K562 (cell line): ENCODE measurements at regions not wholly inside any gene's neighbourhood (a gene's known extent, or its start where the extent isn't known, plus 50 kb on each side); places are given as distances from the start of the nearest gene placed in this dataset.

Source experiments
- ATAC-seq: fragments of 200-7000 bp; cut with Tn5 transposase; 3 replicates; pipeline ENCODE4 v1.9.1; 2020; ENCODE audit warnings: moderate library complexity
- BruUV-seq: library from RNA; stranded (reverse); fragments of 400-500 nt; replicated peaks from 2 replicates; lab custom pipeline; 2021; lab: Mats Ljungman, UMichigan
- CTCF ChIA-PET: fragments of 300-600 bp; formaldehyde crosslinking; extraction: SDS; loops from one replicate; lab custom pipeline; 2021; ENCODE audit warnings: low intra/inter-chr PET ratio; lab: Yijun Ruan, JAX
- POLR2A ChIA-PET: fragments of 300-600, 350-650 bp; sonication (Branson Sonifier 250); formaldehyde crosslinking; extraction: SDS; loops from one replicate; lab custom pipeline; 2021; ENCODE audit warnings: antibody characterized with exemption, inconsistent platforms; lab: Yijun Ruan, JAX
- DNase-seq, 4 experiments: peaks; one replicate each; pipeline versions ENCODE4 v3.0.0 to v3.0.0-alpha.2; 2011 to 2018; ENCODE audit warnings: low spot score in 3 of 4, mixed read lengths in 3 of 4; ENCODE audit errors: extremely low read depth in 1 of 4
- FAIRE-seq: peaks from 2 replicates; lab custom pipeline; 2011; peaks lifted over from hg19 to GRCh38; lab: Jason Lieb, UNC
- H2AFZ ChIP-seq: 2 replicates; pipeline ENCODE4 v1.6.0; 2011; ENCODE audit warnings: low read depth, low read length, control low read depth, inconsistent platforms
- H3K27ac ChIP-seq: fragments of 200-600 bp; 3 replicates; pipeline ENCODE4 v1.8.0; 2011; ENCODE audit warnings: low read depth, mild to moderate bottlenecking, control low read depth, inconsistent platforms, low read length, moderate library complexity, mixed read lengths; ENCODE audit errors: extremely low read depth
- H3K27me3 ChIP-seq, 2 experiments: fragments of 300-600 bp in 1 of 2; 2 replicates in 1 of 2; 3 replicates in 1 of 2; pipeline versions ENCODE4 v1.6.0 to v1.8.0; 2011; ENCODE audit warnings: inconsistent platforms in 2 of 2, low read length in 2 of 2, mild to moderate bottlenecking in 1 of 2, mixed read lengths in 1 of 2, moderate library complexity in 1 of 2; ENCODE audit not compliant: control insufficient read depth in 2 of 2, insufficient read depth in 2 of 2
- H3K36me3 ChIP-seq: fragments of 300-600 bp; 3 replicates; pipeline ENCODE4 v1.8.0; 2011; ENCODE audit warnings: mild to moderate bottlenecking, low read length, inconsistent platforms; ENCODE audit not compliant: control insufficient read depth, insufficient read depth
- H3K4me1 ChIP-seq, 2 experiments: fragments of 200-600 bp in 1 of 2; replicated peaks in 1 of 2; 2 replicates in 1 of 2; 3 replicates in 1 of 2; pipeline versions ENCODE4 v1.5.1 to v1.8.0; 2011; ENCODE audit warnings: inconsistent platforms in 2 of 2, low read length in 2 of 2, mild to moderate bottlenecking in 1 of 2, mixed read lengths in 1 of 2, moderate library complexity in 1 of 2; ENCODE audit not compliant: control insufficient read depth in 2 of 2, insufficient read depth in 2 of 2
- H3K4me2 ChIP-seq: 2 replicates; pipeline ENCODE4 v1.6.1; 2011; ENCODE audit warnings: low read length, control low read depth, inconsistent platforms, mixed read lengths; ENCODE audit not compliant: insufficient read depth
- H3K4me3 ChIP-seq: fragments of 200-600 bp; sonication (generic), shearing (Covaris generic); 2 replicates; pipeline ENCODE4 v1.5.1; 2016; ENCODE audit warnings: control low read depth, inconsistent platforms
- H3K79me2 ChIP-seq: fragments of 200-600 bp; 3 replicates; pipeline ENCODE4 v1.8.0; 2011; ENCODE audit warnings: low read length, inconsistent platforms; ENCODE audit not compliant: control insufficient read depth, insufficient read depth
- H3K9ac ChIP-seq, 2 experiments: 2 replicates each; pipeline versions ENCODE4 v1.6.0 to v1.6.1; 2011; ENCODE audit warnings: low read depth in 2 of 2, low read length in 2 of 2, control low read depth in 1 of 2, inconsistent platforms in 1 of 2, mild to moderate bottlenecking in 1 of 2, mixed read lengths in 1 of 2; ENCODE audit not compliant: insufficient read depth in 1 of 2
- H3K9me1 ChIP-seq: one replicate; pipeline ENCODE4 v1.6.0; 2011; ENCODE audit warnings: inconsistent platforms, mild to moderate bottlenecking, low read length, moderate library complexity; ENCODE audit not compliant: control insufficient read depth, insufficient read depth
- H3K9me3 ChIP-seq: replicated peaks from 2 replicates; pipeline ENCODE4 v1.5.1; 2011; ENCODE audit warnings: low read depth, low read length, inconsistent platforms; ENCODE audit not compliant: control insufficient read depth, insufficient read depth
- H4K20me1 ChIP-seq: replicated peaks from 2 replicates; pipeline ENCODE4 v1.6.1; 2011; ENCODE audit warnings: low read length, inconsistent platforms, mixed read lengths; ENCODE audit not compliant: control insufficient read depth, insufficient read depth
- HLTF ChIP-seq: fragments of 450-650 bp; IDR thresholded peaks from 2 replicates; pipeline ENCODE4 v1.6.1; 2016
- NFIC ChIP-seq: fragments of 450-650 bp; IDR thresholded peaks from 2 replicates; pipeline ENCODE4 v1.6.1; 2017; ENCODE audit warnings: mild to moderate bottlenecking, inconsistent platforms
- WGBS: fragments of 100-300 bp; shearing (Covaris generic); methylation state at CpG from one replicate; pipeline ENCODE4 v1.1.6; 2016; ENCODE audit warnings: low coverage, mixed read lengths; ENCODE audit not compliant: insufficient coverage; ENCODE audit errors: missing lambda C conversion rate; 5-methylcytosine and 5-hydroxymethylcytosine counted together
- in situ Hi-C: fragments of 300-500 bp; cut with MboI; formaldehyde crosslinking; loops from 4 replicates; pipeline ENCODE4 v1.15.0; 2018; ENCODE audit warnings: inconsistent platforms, mixed read lengths
- intact Hi-C: fragments of 100-400 bp; cut with micrococcal nuclease; formaldehyde crosslinking; loops from 2 replicates; pipeline ENCODE4 v1.14.2; 2022
- TF ChIP-seq, protein P1 (sequence below): fragments of 250-450 bp; sonication (Bioruptor Pico); IDR thresholded peaks from 2 replicates; pipeline ENCODE4 v1.8.0; 2022; ENCODE audit warnings: moderate library complexity, mild to moderate bottlenecking, inconsistent platforms

DNA sequence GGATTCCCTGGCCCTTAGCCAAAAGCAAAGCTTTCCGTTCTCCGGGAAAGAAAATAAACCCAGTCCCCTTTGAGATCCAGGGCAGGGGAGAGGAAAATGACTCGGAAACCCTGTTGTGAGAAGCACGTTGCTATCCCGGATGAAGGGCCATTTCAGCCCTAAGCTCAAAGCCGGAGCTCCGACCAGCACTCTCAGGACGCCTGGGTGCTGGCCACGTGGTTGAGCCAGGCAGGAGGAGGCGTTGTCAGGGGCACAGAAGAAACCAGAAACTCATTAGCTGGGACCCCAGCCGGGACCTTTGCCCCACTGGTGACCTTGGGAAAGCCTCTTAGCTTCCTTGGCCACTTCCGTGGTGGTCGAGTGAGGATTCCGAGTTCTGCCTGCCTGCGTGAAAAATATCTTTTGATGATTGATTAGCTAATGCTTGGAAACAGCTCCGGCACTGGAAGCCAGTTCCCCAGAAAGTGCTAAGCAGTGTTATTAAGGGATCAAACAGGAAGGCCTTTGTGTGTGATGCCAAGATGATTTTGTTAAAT is 57.6 kb upstream of the FZD10 start:
- no peaks in the 10 kb centered on the region for H3K9me3 ChIP-seq
- no peak for ATAC-seq
- WGBS, result 1% methylated on average over 16 of the region's 16 CpGs
- no peaks in the 10 kb centered on the region for H3K4me1 ChIP-seq
- no peak overlapping the region for H3K4me2 ChIP-seq
- H2AFZ ChIP-seq, result no peak overlapping the region
- no peak for DNase-seq
- no peaks in the 10 kb centered on the region for H4K20me1 ChIP-seq
- no TSS peak for BruUV-seq
- intact Hi-C loops, result no loop called here
- TF ChIP-seq NFIC, result peak; percentile 13; the same call in 1 of the 2 replicates
- TF ChIP-seq, protein P1, sequence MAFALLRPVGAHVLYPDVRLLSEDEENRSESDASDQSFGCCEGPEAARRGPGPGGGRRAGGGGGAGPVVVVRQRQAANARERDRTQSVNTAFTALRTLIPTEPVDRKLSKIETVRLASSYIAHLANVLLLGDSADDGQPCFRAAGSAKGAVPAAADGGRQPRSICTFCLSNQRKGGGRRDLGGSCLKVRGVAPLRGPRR, result no peak
- TF ChIP-seq, all 486 proteins: peak for 1
- Histone ChIP-seq H3K27me3 (peaks cover 10 to 31% of the 10 kb centered on the region in 2 experiments; a peak in 3 of 5 replicates), H3K9me1 (no peaks in the 10 kb centered on the region), H3K79me2 (no peaks in the 10 kb centered on the region), H3K9ac (no peak overlapping the region), H3K4me3 (no peak overlapping the region), H3K27ac (no peak overlapping the region), H3K36me3 (no peaks in the 10 kb centered on the region)
- in situ Hi-C loops, result no loop called here
- POLR2A ChIA-PET, result no interaction called here
- CTCF ChIA-PET, result no interaction called here
- FAIRE-seq, result no peak

DNA sequence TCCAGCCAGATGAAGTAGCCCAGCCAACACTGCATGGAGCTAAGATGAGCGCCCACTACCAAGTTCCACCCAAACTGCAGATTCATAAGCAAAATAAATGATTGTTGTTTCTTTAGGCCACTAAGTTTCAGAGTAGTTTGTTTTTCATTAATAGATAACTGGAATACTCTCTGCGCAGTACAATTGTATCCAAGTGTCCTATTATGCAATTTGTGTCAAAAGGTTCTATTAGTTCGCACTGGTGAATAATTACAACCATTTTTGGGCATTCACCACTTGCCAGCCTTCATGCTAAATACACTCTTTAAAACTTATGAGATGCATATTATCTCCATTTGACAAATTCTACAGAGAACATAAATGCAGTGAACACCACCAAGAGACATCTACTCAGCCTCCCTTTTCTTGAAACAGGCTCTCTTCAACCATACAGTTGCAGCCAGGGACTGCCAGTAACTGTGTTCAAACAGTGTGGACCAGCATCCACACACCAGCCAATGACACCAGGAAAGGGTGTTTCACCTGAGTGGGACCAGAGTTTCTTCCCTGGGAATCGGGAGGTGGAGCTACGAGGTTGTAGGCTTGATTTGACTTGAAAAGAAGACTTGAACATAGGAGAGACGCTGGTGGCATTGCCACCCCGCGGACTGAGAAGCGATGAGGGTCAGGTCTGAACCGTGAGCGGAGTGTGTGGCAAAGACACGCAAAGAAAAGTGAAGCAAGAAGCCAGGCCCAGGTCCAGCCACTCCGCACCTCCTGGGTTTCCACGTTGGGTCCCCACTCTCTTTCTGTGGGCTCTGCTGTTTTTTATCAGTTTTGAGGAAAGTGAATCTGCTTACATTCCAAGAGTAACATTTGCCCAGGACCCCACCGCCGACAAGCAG is 53.0 kb upstream of the FZD10 start:
- in situ Hi-C loops (no loop called here), intact Hi-C loops (no loop called here)
- ATAC-seq (no peak), DNase-seq (no peak), FAIRE-seq (no peak)
- POLR2A ChIA-PET, result interaction anchor here (0.6 kb wide), 1 partner anchor 10 kb away, joined by 3 read pairs; no protein-coding TSS in a partner anchor
- Histone ChIP-seq H3K9me3 (no peaks in the 10 kb centered on the region), H3K4me1 (no peaks in the 10 kb centered on the region), H3K27ac (no peak overlapping the region), H2AFZ (no peak overlapping the region), H3K79me2 (no peaks in the 10 kb centered on the region), H4K20me1 (no peaks in the 10 kb centered on the region), H3K9me1 (no peaks in the 10 kb centered on the region), H3K27me3 (peaks cover 10 to 30% of the 10 kb centered on the region in 2 experiments; a peak in 4 of 5 replicates), H3K4me2 (no peak overlapping the region), H3K9ac (no peak overlapping the region), H3K36me3 (no peaks in the 10 kb centered on the region), H3K4me3 (no peak overlapping the region)
- CTCF ChIA-PET, result no interaction called here
- BruUV-seq, result no TSS peak
- WGBS, result 0% methylated on average over 16 of the region's 16 CpGs
- no peak for TF ChIP-seq HLTF
